NT2/D1 (cell line): ENCODE measurements at regions not wholly inside any gene's neighbourhood (a gene's known extent, or its start where the extent isn't known, plus 50 kb on each side); places are given as distances from the start of the nearest gene placed in this dataset.

ENCODE experiments used
- DNase-seq: peaks from one replicate; pipeline ENCODE4 v3.0.0-alpha.2; 2011; ENCODE audit warnings: low read depth, low spot score
- H3K27me3 ChIP-seq: 2 replicates; pipeline ENCODE4 v1.6.0; 2011; ENCODE audit warnings: mild to moderate bottlenecking; ENCODE audit not compliant: insufficient read length, insufficient read depth
- H3K36me3 ChIP-seq: 2 replicates; pipeline ENCODE4 v1.6.1; 2011; ENCODE audit warnings: mild to moderate bottlenecking, low read length, mixed read lengths; ENCODE audit not compliant: insufficient read depth, insufficient read length
- H3K4me1 ChIP-seq: 2 replicates; pipeline ENCODE4 v1.5.1; 2011; ENCODE audit not compliant: insufficient read depth, insufficient read length
- H3K4me3 ChIP-seq: 2 replicates; pipeline ENCODE4 v1.5.1; 2011; ENCODE audit warnings: low read depth; ENCODE audit not compliant: insufficient read length
- H3K9ac ChIP-seq: 2 replicates; pipeline ENCODE4 v1.6.0; 2011; ENCODE audit warnings: low read depth; ENCODE audit not compliant: insufficient read length
- H3K9me3 ChIP-seq: 2 replicates; pipeline ENCODE4 v1.5.1; 2011; ENCODE audit warnings: mild to moderate bottlenecking, low read length; ENCODE audit not compliant: insufficient read depth
- SUZ12 ChIP-seq: IDR thresholded peaks from 2 replicates; pipeline ENCODE4 v1.6.1; 2011; ENCODE audit not compliant: insufficient read length, insufficient read depth; ENCODE audit errors: extremely low read depth
- YY1 ChIP-seq: IDR thresholded peaks from 2 replicates; pipeline ENCODE4 v1.6.1; 2011; ENCODE audit not compliant: insufficient read length, insufficient read depth
- ZNF274 ChIP-seq: IDR thresholded peaks from 2 replicates; pipeline ENCODE4 v1.6.1; 2011; ENCODE audit warnings: mild to moderate bottlenecking, low read depth, low read length

GRCh38 chr4:104848597-104849225 is 298.0 kb upstream of the TET2 start:
- Histone ChIP-seq H3K9me3 (no peaks in the 10 kb centered on the region), H3K9ac (no peak overlapping the region), H3K4me1 (no peaks in the 10 kb centered on the region), H3K4me3 (no peak overlapping the region), H3K27me3 (no peaks in the 10 kb centered on the region), H3K36me3 (no peaks in the 10 kb centered on the region)
- DNase-seq, result no peak
- no peak for TF ChIP-seq YY1
- no peak for TF ChIP-seq ZNF274
- no peak for TF ChIP-seq SUZ12

- Histone ChIP-seq H3K4me3 (no peak overlapping the region), H3K9ac (no peak overlapping the region)
- TF ChIP-seq SUZ12 (no peak), ZNF274 (no peak), YY1 (no peak)
Observed at GRCh38 chr4:104859601-104860237, 287.0 kb upstream of the TET2 start.

GRCh38 chr4:104860238-104861123 is 286.2 kb upstream of the TET2 start:
- Histone ChIP-seq H3K4me3 (no peak overlapping the region), H3K9ac (no peak overlapping the region), H3K4me1 (no peaks in the 10 kb centered on the region), H3K9me3 (0 out of 2 replicates have a peak, but pooled peaks cover 11% of the 10 kb centered on the region), H3K36me3 (no peaks in the 10 kb centered on the region), H3K27me3 (no peaks in the 10 kb centered on the region)
- peak; percentile 50 for DNase-seq
- TF ChIP-seq ZNF274 (no peak), YY1 (no peak), SUZ12 (no peak)

More at GRCh38 chr4:104859601-104860237, 287.0 kb upstream of the TET2 start:
- H3K27me3 ChIP-seq, result no peaks in the 10 kb centered on the region
- DNase-seq, result no peak
- no peaks in the 10 kb centered on the region for H3K36me3 ChIP-seq
- 0 out of 2 replicates have a peak, but pooled peaks cover 11% of the 10 kb centered on the region for H3K9me3 ChIP-seq
- no peaks in the 10 kb centered on the region for H3K4me1 ChIP-seq

GRCh38 chr4:104866809-104867208 is 279.9 kb upstream of the TET2 start:
- Histone ChIP-seq H3K4me1 (no peaks in the 10 kb centered on the region), H3K36me3 (no peaks in the 10 kb centered on the region), H3K4me3 (no peak overlapping the region), H3K9ac (no peak overlapping the region), H3K27me3 (no peaks in the 10 kb centered on the region), H3K9me3 (0 out of 2 replicates have a peak, but pooled peaks cover 11% of the 10 kb centered on the region)
- no peak for TF ChIP-seq SUZ12
- TF ChIP-seq ZNF274, result no peak
- no peak for TF ChIP-seq YY1
- no peak for DNase-seq

GRCh38 chr4:104868533-104868932 is 278.1 kb upstream of the TET2 start:
- Histone ChIP-seq H3K27me3 (no peaks in the 10 kb centered on the region), H3K9me3 (no peaks in the 10 kb centered on the region), H3K4me3 (no peak overlapping the region), H3K4me1 (no peaks in the 10 kb centered on the region), H3K36me3 (no peaks in the 10 kb centered on the region), H3K9ac (no peak overlapping the region)
- no peak for TF ChIP-seq SUZ12
- no peak for TF ChIP-seq ZNF274
- TF ChIP-seq YY1, result no peak
- no peak for DNase-seq

GRCh38 chr4:104868958-104869357 is 277.7 kb upstream of the TET2 start:
- no peaks in the 10 kb centered on the region for H3K27me3 ChIP-seq
- H3K4me3 ChIP-seq, result no peak overlapping the region
- DNase-seq, result no peak

GRCh38 chr4:104869831-104870230 is 276.8 kb upstream of the TET2 start:
- no peaks in the 10 kb centered on the region for H3K36me3 ChIP-seq
- H3K4me3 ChIP-seq, result no peak overlapping the region
- H3K27me3 ChIP-seq, result no peaks in the 10 kb centered on the region
- H3K9ac ChIP-seq, result no peak overlapping the region
- TF ChIP-seq YY1, result no peak
- H3K4me1 ChIP-seq, result no peaks in the 10 kb centered on the region
- no peak for DNase-seq
- H3K9me3 ChIP-seq, result no peaks in the 10 kb centered on the region

More at GRCh38 chr4:104868958-104869357, 277.7 kb upstream of the TET2 start:
- no peaks in the 10 kb centered on the region for H3K36me3 ChIP-seq
- no peak for TF ChIP-seq YY1
- TF ChIP-seq ZNF274, result no peak
- no peak for TF ChIP-seq SUZ12
- no peaks in the 10 kb centered on the region for H3K9me3 ChIP-seq
- no peak overlapping the region for H3K9ac ChIP-seq
- H3K4me1 ChIP-seq, result no peaks in the 10 kb centered on the region
